Neural cell (in vitro differentiated cells): ENCODE measurements at regions not wholly inside any gene's neighbourhood (a gene's known extent, or its start where the extent isn't known, plus 50 kb on each side); places are given as distances from the start of the nearest gene placed in this dataset.

ENCODE experiments used
- H2AFZ ChIP-seq: fragments of 200-600, 300-800 bp; sonication (generic), shearing (Covaris generic); 2 replicates; pipeline ENCODE4 v1.6.0; 2014; ENCODE audit warnings: low read depth, mild to moderate bottlenecking, antibody characterized with exemption, low read length, moderate library complexity
- H3F3A ChIP-seq: fragments of 200-600 bp; shearing (Covaris generic); 2 replicates; pipeline ENCODE4 v1.6.1; 2016; ENCODE audit warnings: mild to moderate bottlenecking, moderate library complexity, mixed read lengths, antibody characterized with exemption, low read length; ENCODE audit not compliant: insufficient read depth, poor library complexity, severe bottlenecking
- H3K27ac ChIP-seq: fragments of 200-600, 300-800 bp; sonication (generic), shearing (Covaris generic); 2 replicates; pipeline ENCODE4 v1.5.1; 2014; ENCODE audit warnings: mild to moderate bottlenecking, low read length, moderate library complexity
- H3K27me3 ChIP-seq: fragments of 300-800, 200-600 bp; sonication (generic), shearing (Covaris generic); 2 replicates; pipeline ENCODE4 v1.6.0; 2014; ENCODE audit warnings: mild to moderate bottlenecking, low read depth, low read length, moderate library complexity; ENCODE audit not compliant: insufficient read depth
- H3K36me3 ChIP-seq: fragments of 300-800, 200-600 bp; sonication (generic), shearing (Covaris generic); 2 replicates; pipeline ENCODE4 v1.5.1; 2014; ENCODE audit warnings: mild to moderate bottlenecking, antibody characterized with exemption, low read length, moderate library complexity; ENCODE audit not compliant: insufficient read depth
- H3K4me2 ChIP-seq: fragments of 300-800, 200-600 bp; sonication (generic), shearing (Covaris generic); 2 replicates; pipeline ENCODE4 v1.6.0; 2014; ENCODE audit warnings: mild to moderate bottlenecking, low read length
- H3K4me3 ChIP-seq: fragments of 300-800, 200-600 bp; sonication (generic), shearing (Covaris generic); 2 replicates; pipeline ENCODE4 v1.5.1; 2014; ENCODE audit warnings: mild to moderate bottlenecking, low read length, moderate library complexity
- H3K79me2 ChIP-seq: fragments of 200-600 bp; shearing (Covaris generic); replicated peaks from 2 replicates; pipeline ENCODE4 v1.6.0; 2014; ENCODE audit warnings: mild to moderate bottlenecking, low read length, moderate library complexity; ENCODE audit not compliant: insufficient read depth
- H3K9ac ChIP-seq: fragments of 300-800, 200-600 bp; sonication (generic), shearing (Covaris generic); 2 replicates; pipeline ENCODE4 v1.6.1; 2016; ENCODE audit warnings: mild to moderate bottlenecking, low read length, mixed read lengths
- H3K9me2 ChIP-seq: fragments of 200-600 bp; shearing (Covaris generic); 2 replicates; pipeline ENCODE4 v1.6.1; 2016; ENCODE audit warnings: mild to moderate bottlenecking, low read length, mixed read lengths; ENCODE audit not compliant: insufficient read depth
- H3K9me3 ChIP-seq: fragments of 200-600, 300-800 bp; sonication (generic), shearing (Covaris generic); 2 replicates; pipeline ENCODE4 v1.6.1; 2016; ENCODE audit warnings: mild to moderate bottlenecking, mixed run types, low read length, moderate library complexity, mixed read lengths
- H4K20me1 ChIP-seq: fragments of 200-600 bp; shearing (Covaris generic); 2 replicates; pipeline ENCODE4 v1.6.1; 2016; ENCODE audit warnings: mild to moderate bottlenecking, mixed run types; ENCODE audit not compliant: insufficient read depth
- EP300 ChIP-seq: fragments of 450-650 bp; conservative IDR thresholded peaks from 2 replicates; pipeline ENCODE4 v1.6.1; 2014; ENCODE audit warnings: antibody characterized with exemption, mild to moderate bottlenecking, moderate library complexity; ENCODE audit not compliant: poor library complexity, severe bottlenecking
- EZH2 ChIP-seq: fragments of 200-600, 300-800 bp; shearing (Covaris generic), sonication (generic); IDR thresholded peaks from 2 replicates; pipeline ENCODE4 v1.6.1; 2014; ENCODE audit warnings: antibody characterized with exemption, low read length, borderline replicate concordance, mild to moderate bottlenecking; ENCODE audit not compliant: insufficient read depth, poor library complexity, severe bottlenecking
- MXI1 ChIP-seq: fragments of 450-650 bp; conservative IDR thresholded peaks from 2 replicates; pipeline ENCODE4 v1.6.1; 2014; ENCODE audit warnings: antibody characterized with exemption, mild to moderate bottlenecking; ENCODE audit not compliant: poor library complexity, severe bottlenecking
- POLR2AphosphoS5 ChIP-seq: IDR thresholded peaks from 2 replicates; pipeline ENCODE4 v1.6.1; 2012
- RAD21 ChIP-seq: fragments of 450-650 bp; conservative IDR thresholded peaks from 2 replicates; pipeline ENCODE4 v1.6.1; 2014; ENCODE audit warnings: antibody characterized with exemption, mild to moderate bottlenecking, moderate library complexity
- REST ChIP-seq: IDR thresholded peaks from 2 replicates; pipeline ENCODE4 v1.6.1; 2012; ENCODE audit warnings: borderline replicate concordance
- SMC3 ChIP-seq: fragments of 450-650 bp; conservative IDR thresholded peaks from 2 replicates; pipeline ENCODE4 v1.6.1; 2014; ENCODE audit warnings: antibody characterized with exemption, mild to moderate bottlenecking, moderate library complexity; ENCODE audit not compliant: poor library complexity
- TAF1 ChIP-seq: IDR thresholded peaks from 2 replicates; pipeline ENCODE4 v1.6.1; 2012; ENCODE audit warnings: low read depth
- TF ChIP-seq, protein P1 (sequence below): fragments of 450-650 bp; IDR thresholded peaks from 2 replicates; pipeline ENCODE4 v1.5.1; 2014; ENCODE audit warnings: antibody characterized with exemption, mild to moderate bottlenecking, moderate library complexity; ENCODE audit not compliant: poor library complexity, severe bottlenecking

GRCh38 chr15:58307313-58307961 is 124.4 kb upstream of the LIPC start:
- H3K36me3 ChIP-seq = no peaks in the 10 kb centered on the region
- H3K9me3 ChIP-seq = no peaks in the 10 kb centered on the region
- no peak overlapping the region for H3K4me3 ChIP-seq
- no peak overlapping the region for H3K4me2 ChIP-seq
- H2AFZ ChIP-seq = no peak overlapping the region
- no peak overlapping the region for H3K9ac ChIP-seq
- H3K27ac ChIP-seq = no peak overlapping the region
- no peaks in the 10 kb centered on the region for H3K9me2 ChIP-seq
- H3F3A ChIP-seq = no peaks in the 10 kb centered on the region
- H3K79me2 ChIP-seq = no peaks in the 10 kb centered on the region
- H4K20me1 ChIP-seq = no peaks in the 10 kb centered on the region
- no peaks in the 10 kb centered on the region for H3K27me3 ChIP-seq
- no peak for TF ChIP-seq EZH2
- TF ChIP-seq TAF1 = no peak
- no peak for TF ChIP-seq MXI1
- no peak for TF ChIP-seq REST
- TF ChIP-seq RAD21 = no peak
- TF ChIP-seq SMC3 = no peak
- no peak for TF ChIP-seq EP300
- TF ChIP-seq, protein P1, sequence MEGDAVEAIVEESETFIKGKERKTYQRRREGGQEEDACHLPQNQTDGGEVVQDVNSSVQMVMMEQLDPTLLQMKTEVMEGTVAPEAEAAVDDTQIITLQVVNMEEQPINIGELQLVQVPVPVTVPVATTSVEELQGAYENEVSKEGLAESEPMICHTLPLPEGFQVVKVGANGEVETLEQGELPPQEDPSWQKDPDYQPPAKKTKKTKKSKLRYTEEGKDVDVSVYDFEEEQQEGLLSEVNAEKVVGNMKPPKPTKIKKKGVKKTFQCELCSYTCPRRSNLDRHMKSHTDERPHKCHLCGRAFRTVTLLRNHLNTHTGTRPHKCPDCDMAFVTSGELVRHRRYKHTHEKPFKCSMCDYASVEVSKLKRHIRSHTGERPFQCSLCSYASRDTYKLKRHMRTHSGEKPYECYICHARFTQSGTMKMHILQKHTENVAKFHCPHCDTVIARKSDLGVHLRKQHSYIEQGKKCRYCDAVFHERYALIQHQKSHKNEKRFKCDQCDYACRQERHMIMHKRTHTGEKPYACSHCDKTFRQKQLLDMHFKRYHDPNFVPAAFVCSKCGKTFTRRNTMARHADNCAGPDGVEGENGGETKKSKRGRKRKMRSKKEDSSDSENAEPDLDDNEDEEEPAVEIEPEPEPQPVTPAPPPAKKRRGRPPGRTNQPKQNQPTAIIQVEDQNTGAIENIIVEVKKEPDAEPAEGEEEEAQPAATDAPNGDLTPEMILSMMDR = no peak
- no peak for TF ChIP-seq POLR2AphosphoS5

DNA sequence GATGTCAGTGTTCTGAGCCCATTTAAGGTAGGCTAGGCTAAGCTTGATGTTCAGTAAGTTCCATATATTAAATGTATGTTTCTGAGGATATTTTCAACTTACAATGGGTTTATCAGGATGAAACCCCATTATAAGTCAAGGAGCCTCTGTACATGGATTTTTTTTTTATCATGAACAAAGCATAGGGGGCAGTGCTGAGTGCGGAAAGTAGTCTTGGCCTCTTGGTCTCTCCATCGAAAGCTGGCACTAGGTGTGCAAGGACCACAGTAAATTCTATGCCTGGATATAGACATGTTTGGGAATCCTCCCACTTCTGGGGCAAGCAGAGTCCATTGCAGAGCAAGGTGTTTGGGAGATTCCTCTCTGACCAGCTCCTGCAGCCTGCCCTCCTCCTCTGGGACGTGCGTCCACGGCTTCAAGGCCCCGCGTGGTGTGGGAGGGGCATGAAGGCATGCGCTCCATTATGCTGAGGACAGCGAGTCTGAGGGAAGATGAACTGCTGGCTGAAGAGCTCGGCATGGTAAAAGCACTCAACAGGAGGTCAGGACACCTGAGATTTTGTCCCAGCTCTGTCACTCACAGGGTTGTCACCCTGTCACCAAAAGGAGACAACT is 122.9 kb upstream of the LIPC start:
- Histone ChIP-seq H3K36me3 (no peaks in the 10 kb centered on the region), H3K79me2 (no peaks in the 10 kb centered on the region), H2AFZ (no peak overlapping the region), H3F3A (no peaks in the 10 kb centered on the region), H3K9me3 (no peaks in the 10 kb centered on the region), H3K9ac (no peak overlapping the region), H4K20me1 (no peaks in the 10 kb centered on the region), H3K4me3 (no peak overlapping the region), H3K27me3 (no peaks in the 10 kb centered on the region), H3K4me2 (no peak overlapping the region), H3K9me2 (no peaks in the 10 kb centered on the region), H3K27ac (no peak overlapping the region)
- TF ChIP-seq EZH2 (no peak), RAD21 (no peak), POLR2AphosphoS5 (no peak), MXI1 (no peak), SMC3 (no peak), EP300 (no peak), REST (no peak), TAF1 (no peak)
- TF ChIP-seq, protein P1 = no peak
